AG20443 (cell line): ENCODE measurements at regions not wholly inside any gene's neighbourhood (a gene's known extent, or its start where the extent isn't known, plus 50 kb on each side); places are given as distances from the start of the nearest gene placed in this dataset.
A peak's percentile ranks its signal among the peaks of the same experiment; 100 is the strongest.
"Not testable (repeated sequence)": the region's sequence is repeated elsewhere in the genome, so short reads cannot be mapped to it uniquely, and the experiment has no call there.

ENCODE experiments used
- DNase-seq: peaks from one replicate; pipeline ENCODE4 v3.0.0; 2012; ENCODE audit warnings: low spot score, mixed read lengths

DNA sequence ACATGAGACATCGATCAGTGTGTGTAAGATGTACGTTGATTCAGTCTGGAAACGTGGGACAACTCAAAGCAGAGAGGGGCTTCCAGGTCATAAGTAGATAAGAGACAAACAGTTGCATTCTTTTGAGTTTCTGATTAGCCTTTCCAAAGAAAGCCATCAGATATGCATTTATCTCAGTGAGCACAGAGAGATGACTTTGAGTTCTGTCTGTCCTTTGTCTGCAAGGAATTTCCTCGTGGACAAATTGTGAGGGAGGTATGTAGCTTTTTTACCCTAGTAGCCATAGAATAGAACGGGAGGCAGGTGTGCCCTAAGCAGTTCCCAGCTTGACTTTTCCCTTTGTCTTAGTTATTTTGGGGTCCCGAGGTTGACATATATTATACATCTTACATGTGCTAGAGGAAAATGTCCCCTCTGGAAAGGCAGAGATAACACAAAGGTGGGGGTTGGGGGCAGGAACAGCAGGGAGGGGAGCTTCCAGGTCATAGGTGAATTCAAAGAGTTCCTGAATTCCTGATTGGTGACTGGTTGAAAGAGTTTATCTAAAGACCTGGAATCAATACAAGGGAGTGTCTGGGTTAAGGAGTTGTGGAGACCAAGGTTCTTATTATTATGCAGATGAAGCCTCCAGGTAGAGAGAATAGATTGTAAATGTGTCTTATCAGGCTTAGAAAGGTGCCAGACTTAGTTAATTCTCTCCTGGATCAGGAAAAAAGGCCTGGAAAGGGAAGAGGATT, 237.0 kb downstream of the NFATC2 start:
- DNase-seq: no peak

DNA sequence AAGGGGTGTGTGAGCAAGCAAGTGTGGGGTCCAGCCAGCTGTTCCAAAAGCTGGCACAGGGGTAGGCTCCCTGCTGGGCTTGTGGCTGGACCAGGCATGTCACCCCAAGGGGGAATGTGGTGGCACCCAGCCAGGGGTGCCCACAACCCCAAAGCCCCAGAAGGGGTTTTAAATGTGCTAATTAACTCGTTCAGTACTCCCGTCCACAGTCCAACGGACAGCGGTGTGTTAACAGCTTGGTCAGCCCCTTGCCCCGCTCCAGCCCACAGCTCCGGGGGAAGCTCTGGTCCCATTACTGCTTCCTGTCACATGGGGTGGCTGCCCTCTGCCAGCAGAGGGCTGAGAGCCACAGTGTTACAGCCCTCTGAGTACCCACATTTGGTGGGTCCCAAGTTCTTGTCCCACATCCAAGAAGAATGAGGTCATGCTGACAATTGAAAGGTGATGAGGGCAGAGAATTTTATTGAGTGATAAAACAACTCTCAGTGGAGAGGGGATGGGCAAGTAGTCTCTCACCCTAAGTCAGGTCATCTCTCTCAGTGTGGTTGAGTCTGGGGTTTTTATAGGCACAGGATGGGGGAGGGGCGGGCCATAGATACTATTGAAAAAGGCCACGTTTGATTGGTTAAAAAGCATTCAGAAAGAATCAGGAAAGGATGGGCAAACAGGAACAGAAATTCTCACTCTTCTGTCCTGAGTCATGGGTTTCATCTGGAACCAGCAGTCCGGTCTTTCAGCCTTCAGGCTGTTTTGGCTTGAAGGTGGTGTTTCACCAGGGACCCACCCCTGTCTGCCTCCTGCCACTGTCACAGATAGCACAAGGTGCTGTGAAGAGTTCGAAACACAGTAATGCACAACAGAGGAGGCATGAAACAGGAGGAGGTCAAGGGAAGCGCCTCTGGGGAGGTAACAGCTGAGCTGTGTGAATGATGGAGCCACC, 238.5 kb downstream of the NFATC2 start:
- DNase-seq: no peak

DNA sequence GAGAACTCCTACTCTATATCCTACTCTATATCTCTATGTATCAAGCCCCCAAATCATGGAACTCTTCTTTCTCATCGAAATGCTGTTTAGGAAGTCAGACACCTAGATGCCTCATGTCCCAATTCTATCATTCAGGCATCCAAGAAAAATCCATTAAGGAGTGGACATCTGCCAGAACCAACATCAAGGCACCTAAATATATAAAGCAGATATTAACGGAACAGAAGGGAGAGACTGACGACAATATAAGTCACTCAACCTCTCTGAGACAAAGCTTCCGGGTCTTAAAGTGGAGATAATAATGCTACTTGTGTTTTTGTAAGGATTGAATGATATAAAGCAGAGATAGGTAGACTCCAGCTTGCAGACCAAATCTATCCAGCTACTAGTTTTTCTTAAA, 241.5 kb downstream of the NFATC2 start:
- no peak for DNase-seq

DNA sequence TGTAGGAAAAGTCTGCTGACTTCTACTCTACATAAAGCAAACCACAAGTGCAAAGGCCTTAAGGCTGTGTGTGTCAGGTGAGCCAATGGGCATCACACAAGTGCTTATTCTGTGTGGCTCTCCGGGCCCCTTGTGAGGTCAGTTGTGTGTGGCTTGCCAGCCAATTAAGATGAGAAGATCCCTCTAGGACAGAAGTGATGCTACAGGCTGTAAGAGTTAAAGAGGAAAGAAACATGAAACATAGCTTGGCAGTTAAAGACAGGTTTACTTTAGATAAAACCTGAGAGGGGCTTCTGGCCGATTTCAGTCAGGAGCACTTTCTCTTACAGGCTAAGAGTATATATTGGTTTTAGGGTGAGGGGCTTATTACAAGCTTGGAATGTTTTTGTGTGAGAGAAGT, 242.4 kb downstream of the NFATC2 start:
- DNase-seq: no peak

DNA sequence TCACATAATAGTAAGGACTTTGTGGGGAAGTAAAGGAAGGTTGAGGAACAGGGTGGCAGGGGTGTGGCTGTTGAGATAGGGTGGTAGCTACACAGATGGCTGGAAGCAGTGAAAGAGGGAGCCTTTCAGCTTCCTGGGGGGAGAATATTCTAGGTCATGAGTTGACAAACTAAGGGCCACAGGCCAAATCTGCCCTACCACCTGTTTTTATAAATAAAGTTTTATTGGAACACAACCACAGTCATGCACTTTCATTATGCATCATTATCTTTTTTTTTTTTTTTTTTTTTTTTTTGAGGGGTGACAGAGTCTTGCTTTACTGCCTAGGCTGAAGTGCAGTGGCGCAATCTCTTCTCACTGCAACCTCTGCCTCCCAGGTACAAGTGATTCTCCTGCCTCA, 243.1 kb downstream of the NFATC2 start:
- DNase-seq: no peak

DNA sequence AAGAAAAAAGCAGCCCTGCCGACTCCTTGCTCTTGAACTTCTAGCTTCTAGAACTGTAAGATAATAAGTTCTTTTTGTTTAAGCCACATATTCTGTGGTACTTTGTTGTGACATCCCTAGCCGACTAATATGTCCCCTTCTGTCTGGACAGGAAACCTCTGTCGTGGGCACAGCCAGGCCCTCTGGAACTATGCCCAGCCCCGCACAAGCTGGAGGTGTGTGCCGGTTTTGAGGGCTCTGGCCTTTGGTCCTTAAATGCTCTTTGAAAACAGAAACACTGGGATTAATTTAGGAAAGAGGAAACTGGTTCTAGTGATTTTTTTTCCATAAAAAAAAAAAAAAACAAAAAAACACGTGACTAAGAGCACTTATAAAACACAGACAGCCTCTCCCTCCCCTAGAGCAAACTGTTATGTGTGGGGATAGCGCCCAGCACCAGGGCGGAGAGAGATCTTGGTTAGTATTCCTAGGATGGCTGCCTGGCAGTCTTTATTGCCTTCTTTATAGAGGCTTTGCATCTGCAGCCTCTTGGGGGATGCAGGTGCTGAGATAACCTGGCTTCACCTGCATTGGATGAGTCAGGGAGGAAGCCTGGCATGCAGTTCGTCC, 244.3 kb downstream of the NFATC2 start:
- no peak for DNase-seq

DNA sequence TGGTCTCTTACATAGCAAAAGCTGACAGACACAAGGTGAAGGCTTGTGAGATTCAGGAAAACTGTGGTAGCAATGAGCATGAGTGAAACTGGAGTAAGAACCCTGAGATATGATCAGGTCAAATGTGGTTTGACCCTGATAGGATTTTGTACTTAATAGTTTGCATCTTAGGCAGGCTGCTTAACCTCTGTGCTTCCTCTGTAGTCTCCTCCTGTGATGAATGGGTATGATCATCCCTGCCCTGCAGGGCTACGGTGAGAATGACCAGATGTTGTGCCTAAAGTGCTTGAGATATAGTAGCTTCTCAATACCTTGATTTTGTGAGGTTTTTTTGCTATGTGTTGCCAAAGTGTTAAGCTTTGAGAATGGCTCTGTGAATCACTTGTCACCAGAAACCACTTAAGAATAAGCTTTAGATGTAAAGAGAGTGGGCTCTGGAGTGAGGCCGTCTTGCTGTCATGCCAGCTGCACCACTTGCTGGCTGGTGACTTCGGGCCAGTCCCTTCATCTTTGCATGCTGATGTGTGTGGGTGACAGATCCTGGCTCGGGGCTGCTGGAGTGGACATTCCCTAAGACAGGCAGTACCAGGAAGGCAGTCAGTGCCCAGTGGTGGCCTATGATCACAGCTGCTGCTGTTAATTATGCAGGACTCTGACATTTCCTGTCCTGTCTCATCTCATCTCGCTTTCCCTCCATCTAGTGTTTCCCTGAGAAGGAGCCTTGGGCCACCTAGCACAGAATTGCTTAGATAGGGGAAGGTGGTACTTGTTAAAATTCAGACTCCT, 254.7 kb downstream of the NFATC2 start:
- DNase-seq: no peak

DNA sequence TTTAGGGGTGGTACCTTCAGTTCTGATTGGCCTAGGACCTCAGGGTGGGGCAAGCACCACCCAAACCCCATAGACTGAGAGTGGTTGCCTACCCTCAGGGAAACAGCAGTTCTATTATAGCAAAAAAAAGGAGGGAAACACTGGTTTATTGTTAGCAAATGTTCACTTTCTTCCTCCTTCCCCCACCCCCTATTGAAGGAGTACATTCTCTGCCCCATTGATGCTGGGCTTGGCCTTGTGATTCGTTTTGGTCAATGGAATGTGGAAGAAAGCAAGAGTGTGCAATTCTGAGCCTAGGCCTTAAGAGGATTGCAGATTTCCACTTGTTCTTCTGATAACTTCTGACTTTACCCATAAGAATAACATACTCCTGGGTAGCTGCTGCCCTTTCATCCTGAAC, 255.8 kb downstream of the NFATC2 start:
- DNase-seq: no peak

DNA sequence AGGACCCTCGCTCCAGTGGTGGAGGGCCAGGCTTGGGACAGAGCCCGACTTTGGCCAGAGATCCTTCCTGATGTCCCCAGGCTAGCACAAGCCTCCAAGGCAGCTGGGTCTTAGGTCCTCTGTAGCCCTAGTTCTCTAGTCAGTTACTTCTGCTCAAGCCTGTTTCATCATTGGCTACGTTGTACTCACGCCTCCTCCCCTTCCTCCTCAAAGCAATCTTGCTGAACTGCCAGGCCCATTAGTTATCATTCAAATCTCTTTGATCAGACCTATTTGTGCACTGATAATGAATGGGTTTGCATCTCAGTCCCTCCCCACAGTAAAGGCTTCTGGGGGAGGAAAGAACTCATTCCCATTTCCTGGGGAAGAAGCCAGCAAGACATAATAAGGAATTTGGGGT, 256.8 kb downstream of the NFATC2 start:
- DNase-seq: no peak

DNA sequence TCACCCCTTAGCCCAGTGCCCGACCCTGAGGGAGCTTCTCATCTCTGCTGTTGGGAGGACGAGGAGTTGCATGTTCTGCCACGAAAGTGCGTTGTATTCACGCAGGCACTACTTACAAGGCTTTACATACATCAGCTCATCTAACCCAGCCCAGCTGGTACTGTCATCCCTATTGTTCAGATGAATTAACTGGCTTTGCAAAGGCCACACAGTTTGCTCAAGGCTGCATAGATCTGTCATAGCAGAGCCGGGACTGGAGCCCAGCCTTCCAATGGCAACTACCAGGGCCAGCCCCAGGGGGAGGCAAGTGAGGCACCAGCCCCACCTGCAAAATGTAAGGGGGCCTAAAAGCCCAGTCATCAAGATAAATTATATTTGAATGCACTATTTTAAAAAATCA, 257.6 kb downstream of the NFATC2 start:
- no peak for DNase-seq

DNA sequence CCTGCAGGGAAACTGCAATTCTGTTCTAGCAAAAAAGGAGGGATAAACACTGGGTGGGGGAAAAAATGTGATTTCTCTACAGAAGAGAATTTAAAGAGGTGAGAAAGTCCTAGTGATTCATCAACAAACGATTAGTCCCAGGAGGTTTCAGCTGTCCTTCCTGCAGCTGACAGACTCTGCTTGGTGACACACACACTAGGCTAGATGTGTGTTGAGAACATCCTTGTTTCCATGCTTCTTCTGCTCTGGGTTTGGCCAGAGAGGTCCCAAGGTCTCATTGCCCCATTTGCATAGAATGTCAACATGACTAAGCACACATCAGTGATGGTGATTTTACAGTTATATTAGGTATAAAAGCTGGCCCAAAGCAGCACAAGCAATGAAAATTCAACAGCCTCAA, 258.3 kb downstream of the NFATC2 start:
- no peak for DNase-seq

DNA sequence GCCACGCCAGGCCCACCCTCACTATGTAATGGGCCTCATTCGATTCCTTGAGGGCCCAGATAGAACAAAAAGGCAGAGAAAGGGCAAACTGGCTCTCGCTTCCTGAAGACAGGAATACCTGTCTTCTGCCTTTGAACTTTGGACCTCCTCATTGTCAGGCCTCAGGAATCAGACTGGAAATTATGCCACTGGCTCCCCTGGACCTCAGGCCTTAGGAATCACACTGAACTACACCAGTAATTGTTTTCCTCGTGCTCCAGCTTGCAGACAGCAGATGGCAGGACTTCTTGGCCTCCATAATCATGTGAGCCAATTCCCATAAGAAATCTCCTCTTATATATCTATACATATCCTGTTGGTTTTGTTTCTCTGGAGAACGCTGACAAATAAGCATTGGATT, 258.6 kb upstream of the KCNG1 start:
- no peak for DNase-seq

DNA sequence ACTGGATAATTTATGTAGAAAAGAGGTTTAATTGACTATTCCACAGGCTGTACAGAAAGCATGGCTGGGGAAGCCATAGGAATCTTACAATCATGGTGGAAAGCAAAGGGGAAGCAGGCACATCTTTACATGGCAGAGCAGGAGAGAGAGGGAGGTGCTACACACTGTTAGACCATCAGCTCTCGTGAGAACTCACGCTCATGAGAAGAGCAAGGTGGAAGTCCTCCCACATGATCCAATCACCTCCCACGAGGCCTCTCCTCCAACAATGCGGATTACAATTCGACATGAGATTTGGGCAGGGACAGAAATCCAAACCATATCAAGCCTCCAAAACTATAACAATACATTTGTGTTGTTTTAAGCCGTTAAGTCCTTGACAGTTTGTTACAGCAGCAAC, 257.1 kb upstream of the KCNG1 start:
- DNase-seq: no peak

DNA sequence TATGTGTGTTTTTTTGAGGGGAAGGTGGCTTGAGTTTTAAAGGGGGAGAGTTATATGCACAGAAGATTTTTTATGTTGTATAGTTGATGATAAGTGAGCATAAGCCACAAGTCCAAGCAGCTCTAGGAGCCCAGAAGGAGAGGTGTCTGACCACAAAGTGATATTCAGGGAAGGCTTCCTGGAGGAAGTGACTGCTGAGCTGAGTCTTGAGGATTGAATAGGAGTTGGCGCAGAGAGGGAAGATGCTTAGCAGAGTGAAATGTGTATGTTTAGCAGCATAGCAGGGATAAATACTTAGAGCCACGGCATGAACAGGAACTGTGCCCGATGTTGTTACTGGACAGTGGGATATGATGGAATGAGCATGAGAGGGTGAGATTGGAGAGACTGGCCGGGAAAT, 255.1 kb upstream of the KCNG1 start:
- DNase-seq: no peak

DNA sequence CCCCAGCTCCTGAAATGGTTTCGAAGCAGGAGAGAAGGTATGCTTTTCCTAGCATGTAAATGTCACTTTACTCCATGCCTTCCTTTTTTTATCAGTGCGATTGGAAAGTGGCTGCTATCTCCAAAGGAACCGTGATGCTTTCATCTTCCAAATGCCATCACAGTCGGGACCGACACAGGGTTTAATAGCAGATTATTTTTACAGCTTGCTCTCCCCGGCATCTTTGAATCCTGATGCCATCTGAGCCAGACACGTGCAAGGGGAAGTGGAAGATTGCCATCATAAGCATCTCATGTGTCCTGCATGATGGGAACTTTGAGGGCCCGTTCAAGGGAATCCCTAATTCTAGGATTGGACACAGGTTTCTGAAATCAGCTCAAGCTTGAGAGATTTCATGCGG, 253.4 kb upstream of the KCNG1 start:
- DNase-seq: no peak

DNA sequence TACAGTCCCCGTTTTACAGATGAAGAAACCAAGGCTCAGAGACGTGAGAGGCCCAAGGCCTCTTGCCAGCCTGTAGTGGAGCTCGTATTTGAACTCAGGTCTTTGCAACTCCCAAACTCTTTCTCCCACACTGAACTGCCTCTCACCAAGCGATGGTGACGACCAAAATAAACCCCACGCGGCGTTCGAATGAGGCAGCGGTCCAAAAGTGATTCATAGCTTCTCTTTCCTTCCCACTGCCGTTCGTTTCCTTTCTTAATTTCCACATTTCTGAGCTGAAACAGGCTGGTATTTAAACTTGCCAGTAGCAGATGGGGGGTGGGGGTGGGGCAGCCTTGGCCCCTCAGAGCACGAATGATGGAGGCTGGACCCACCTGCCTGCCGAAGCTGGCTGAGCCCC, 252.9 kb upstream of the KCNG1 start:
- DNase-seq: peak; percentile 76

DNA sequence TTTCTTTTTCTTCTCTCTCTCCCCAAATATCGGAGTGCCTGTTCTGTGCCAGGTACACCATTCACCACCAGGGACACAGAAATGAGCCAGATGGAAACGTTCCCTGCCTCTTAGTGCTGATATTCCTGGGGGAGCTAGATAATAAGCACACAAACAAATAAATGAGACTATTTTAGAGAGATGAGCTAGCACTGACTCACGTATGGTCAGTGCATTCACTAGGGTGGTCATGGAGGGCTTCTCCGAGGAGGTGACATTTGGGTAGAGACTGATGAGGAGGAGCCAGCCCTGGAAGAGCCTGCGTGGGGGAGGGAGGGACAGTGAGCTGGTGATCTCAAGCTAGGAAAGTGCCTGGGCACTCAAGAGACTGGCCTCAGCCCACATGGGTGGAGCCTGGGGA, 252.3 kb upstream of the KCNG1 start:
- no peak for DNase-seq

DNA sequence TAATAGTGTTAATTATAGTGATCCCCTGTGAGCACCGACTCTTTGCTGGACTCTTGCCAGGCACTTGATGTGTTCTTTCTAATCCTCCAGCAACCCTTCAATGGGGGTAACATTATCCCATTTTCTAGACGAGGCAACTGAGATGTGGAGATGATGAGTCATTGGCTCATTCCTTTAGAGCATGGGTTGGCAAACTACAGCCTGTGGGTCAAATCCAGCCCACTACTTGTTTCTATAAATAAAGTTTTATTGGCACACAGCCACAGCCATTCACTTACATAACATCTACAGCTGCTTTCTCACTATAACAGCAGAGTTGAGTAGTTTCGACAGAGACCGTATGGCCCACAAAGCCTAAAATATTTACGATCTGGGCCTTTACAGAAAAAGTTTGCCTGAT, 249.5 kb upstream of the KCNG1 start:
- DNase-seq: no peak

DNA sequence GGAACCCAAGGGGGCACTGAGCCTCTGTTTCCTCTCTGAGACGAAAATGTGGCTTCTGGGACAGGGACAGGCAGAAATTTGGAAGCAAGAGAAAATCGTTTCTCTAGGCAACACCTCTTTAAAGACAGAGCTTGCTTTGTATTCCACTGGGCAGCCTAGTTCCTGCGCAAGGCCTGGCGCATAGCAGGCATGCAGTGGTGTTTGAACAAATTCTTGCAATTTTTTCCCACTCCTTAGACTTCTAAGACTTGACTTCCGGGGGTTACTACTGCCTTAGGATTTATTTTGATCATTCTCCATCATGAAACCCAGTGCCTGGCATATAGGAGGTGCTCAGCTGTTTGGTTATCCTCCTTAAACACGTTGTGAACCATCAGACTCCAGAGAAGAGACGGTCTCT, 249.0 kb upstream of the KCNG1 start:
- no peak for DNase-seq

DNA sequence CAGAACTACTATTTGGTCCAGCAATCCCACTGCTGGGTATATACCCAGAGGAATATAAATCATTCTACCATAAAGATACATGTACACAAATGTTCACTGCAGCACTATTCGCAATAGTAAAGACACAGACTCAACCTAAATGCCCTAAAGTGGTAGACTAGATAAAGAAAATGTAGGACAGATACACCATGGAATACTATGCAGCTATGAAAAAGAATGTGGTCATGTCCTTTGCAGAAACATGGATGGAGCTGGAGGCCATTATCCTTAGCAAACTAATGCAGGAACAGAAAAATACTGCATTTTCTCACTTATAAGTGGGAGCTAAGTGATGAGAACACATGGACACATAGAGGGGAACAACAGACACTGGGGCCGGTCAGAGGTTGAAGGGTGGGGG, 248.4 kb upstream of the KCNG1 start:
- not testable (repeated sequence) for DNase-seq

DNA sequence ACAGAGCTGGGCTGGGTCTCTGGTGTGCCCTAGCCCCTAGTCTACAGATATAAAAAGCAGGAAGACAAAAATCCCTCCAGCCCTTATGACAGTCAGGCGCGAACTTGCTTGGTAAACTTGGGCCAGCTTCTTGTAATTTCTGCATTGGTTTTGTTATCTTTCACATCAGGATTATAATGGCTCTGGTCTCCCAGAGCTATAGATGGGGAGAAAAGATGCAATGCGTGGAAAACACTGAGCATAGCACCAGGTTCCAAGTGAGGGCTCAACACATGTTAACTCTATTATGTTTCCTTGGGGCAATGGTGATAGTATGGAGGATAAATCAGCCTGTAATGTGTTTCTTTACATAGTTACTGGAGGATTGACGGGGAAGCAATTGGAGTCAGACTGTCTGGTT, 246.8 kb upstream of the KCNG1 start:
- no peak for DNase-seq

DNA sequence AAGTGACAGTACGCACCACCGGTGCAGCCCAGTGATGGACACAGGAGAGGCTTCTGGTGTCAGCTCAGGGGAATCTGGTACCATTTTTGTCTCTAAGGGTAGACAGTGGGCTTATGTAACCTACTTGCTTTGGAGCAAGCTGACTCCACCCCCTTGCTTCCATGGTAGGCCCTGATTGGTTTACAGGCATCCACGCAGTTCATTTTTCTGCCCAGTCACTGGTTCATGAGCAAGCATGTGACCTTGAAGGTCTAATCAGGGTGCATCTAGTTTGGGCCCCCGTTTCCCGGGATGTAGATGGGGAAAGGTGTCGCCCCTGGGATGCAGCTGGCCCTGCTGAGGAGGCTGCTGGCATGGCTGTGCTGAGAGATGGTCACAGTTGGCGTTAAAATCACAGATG, 244.8 kb upstream of the KCNG1 start:
- no peak for DNase-seq
